HEK293 (cell line): ENCODE measurements at regions not wholly inside any gene's neighbourhood (a gene's known extent, or its start where the extent isn't known, plus 50 kb on each side); places are given as distances from the start of the nearest gene placed in this dataset.

ENCODE experiments used
- CTCF ChIA-PET: fragments of 350-600 bp; formaldehyde crosslinking; extraction: SDS; loops from one replicate; lab custom pipeline; 2021; ENCODE audit warnings: antibody characterized with exemption; lab: Yijun Ruan, JAX
- POLR2A ChIA-PET: fragments of 300-600 bp; formaldehyde crosslinking; extraction: SDS; loops from one replicate; lab custom pipeline; 2020; ENCODE audit warnings: antibody characterized with exemption, inconsistent platforms; lab: Yijun Ruan, JAX
- H3K27ac ChIP-seq: fragments of 200-500 bp; sonication (Bioruptor generic); 2 replicates; pipeline ENCODE4 v1.5.1; 2014; ENCODE audit warnings: low read depth, low read length, control low read depth, inconsistent platforms; ENCODE audit errors: extremely low read depth
- H3K36me3 ChIP-seq, 2 experiments: fragments of 200-500 bp in 1 of 2; sonication (Bioruptor generic) in 1 of 2; 1 replicate in 1 of 2; 2 replicates in 1 of 2; pipeline ENCODE4 v1.5.1; 2014 to 2017; ENCODE audit warnings: inconsistent platforms in 2 of 2, low read length in 2 of 2; ENCODE audit not compliant: control insufficient read depth in 2 of 2, insufficient read depth in 1 of 2
- H3K4me1 ChIP-seq: fragments of 200-500 bp; sonication (Bioruptor generic); 2 replicates; pipeline ENCODE4 v1.5.1; 2014; ENCODE audit warnings: mild to moderate bottlenecking, low read length, inconsistent platforms; ENCODE audit not compliant: control insufficient read depth, insufficient read depth
- H3K4me3 ChIP-seq: 2 replicates; pipeline ENCODE4 v1.5.1; 2011; ENCODE audit warnings: low read depth, mild to moderate bottlenecking, control low read depth, low read length, moderate library complexity
- H3K9me3 ChIP-seq: fragments of 200-500 bp; sonication (Bioruptor generic); 2 replicates; pipeline ENCODE4 v1.5.1; 2014; ENCODE audit warnings: low read depth, low read length, inconsistent platforms; ENCODE audit not compliant: control insufficient read depth, insufficient read depth
- AEBP2 ChIP-seq: fragments of 450-650 bp; formaldehyde crosslinking; IDR thresholded peaks from 2 replicates; pipeline ENCODE4 v1.5.1; 2016; ENCODE audit warnings: missing biosample characterization, missing genetic modification characterization, borderline replicate concordance
- BCL6B ChIP-seq: fragments of 450-650 bp; formaldehyde crosslinking; IDR thresholded peaks from 2 replicates; pipeline ENCODE4 v1.5.1; 2017; ENCODE audit warnings: missing biosample characterization, missing genetic modification characterization
- HOXC10 ChIP-seq: sonication (generic); formaldehyde crosslinking; IDR thresholded peaks from 2 replicates; pipeline ENCODE4 v1.8.1; 2023; ENCODE audit warnings: mild to moderate bottlenecking, missing genetic modification reagents
- KLF17 ChIP-seq: fragments of 450-650 bp; formaldehyde crosslinking; IDR thresholded peaks from 2 replicates; pipeline ENCODE4 v1.5.1; 2016; ENCODE audit warnings: missing biosample characterization, missing genetic modification characterization
- MYNN ChIP-seq: fragments of 450-650 bp; formaldehyde crosslinking; IDR thresholded peaks from 2 replicates; pipeline ENCODE4 v1.5.1; 2016; ENCODE audit warnings: missing biosample characterization, missing genetic modification characterization, borderline replicate concordance
- PRDM1 ChIP-seq: fragments of 450-650 bp; formaldehyde crosslinking; IDR thresholded peaks from 2 replicates; pipeline ENCODE4; 2016; ENCODE audit warnings: missing biosample characterization, missing genetic modification characterization
- REST ChIP-seq: fragments of 450-650 bp; formaldehyde crosslinking; IDR thresholded peaks from 2 replicates; pipeline ENCODE4 v1.5.1; 2016; ENCODE audit warnings: missing biosample characterization, missing genetic modification characterization
- ZBTB17 ChIP-seq: fragments of 450-650 bp; formaldehyde crosslinking; IDR thresholded peaks from 2 replicates; pipeline ENCODE4 v1.5.1; 2016; ENCODE audit warnings: missing biosample characterization, missing genetic modification characterization
- ZBTB49 ChIP-seq: fragments of 450-650 bp; formaldehyde crosslinking; IDR thresholded peaks from 2 replicates; pipeline ENCODE4 v1.5.1; 2016; ENCODE audit warnings: missing biosample characterization, missing genetic modification characterization, low read depth
- ZBTB8A ChIP-seq: fragments of 450-650 bp; formaldehyde crosslinking; IDR thresholded peaks from 2 replicates; pipeline ENCODE4 v1.5.1; 2016; ENCODE audit warnings: missing biosample characterization, missing genetic modification characterization
- ZFP37 ChIP-seq: fragments of 450-650 bp; formaldehyde crosslinking; IDR thresholded peaks from 2 replicates; pipeline ENCODE4 v1.5.1; 2016; ENCODE audit warnings: missing biosample characterization, missing genetic modification characterization
- ZFP69B ChIP-seq: fragments of 450-650 bp; formaldehyde crosslinking; IDR thresholded peaks from 2 replicates; pipeline ENCODE4 v1.5.1; 2016; ENCODE audit warnings: missing biosample characterization, missing genetic modification characterization
- ZNF2 ChIP-seq: fragments of 450-650 bp; formaldehyde crosslinking; IDR thresholded peaks from 2 replicates; pipeline ENCODE4 v1.5.1; 2016; ENCODE audit warnings: missing biosample characterization, missing genetic modification characterization
- ZNF24 ChIP-seq: fragments of 450-650 bp; formaldehyde crosslinking; IDR thresholded peaks from 2 replicates; pipeline ENCODE4 v1.5.1; 2016; ENCODE audit warnings: missing biosample characterization, missing genetic modification characterization
- ZNF311 ChIP-seq: fragments of 450-650 bp; formaldehyde crosslinking; IDR thresholded peaks from 2 replicates; pipeline ENCODE4 v1.5.1; 2017; ENCODE audit warnings: missing biosample characterization, missing genetic modification characterization, borderline replicate concordance
- ZNF350 ChIP-seq: fragments of 450-650 bp; formaldehyde crosslinking; IDR thresholded peaks from 2 replicates; pipeline ENCODE4 v1.5.0; 2017; ENCODE audit warnings: missing biosample characterization, mild to moderate bottlenecking, missing genetic modification characterization
- ZNF449 ChIP-seq: fragments of 450-650 bp; formaldehyde crosslinking; IDR thresholded peaks from 2 replicates; pipeline ENCODE4 v1.5.1; 2017; ENCODE audit warnings: missing biosample characterization, mild to moderate bottlenecking, missing genetic modification characterization, moderate library complexity
- ZNF48 ChIP-seq: fragments of 450-650 bp; formaldehyde crosslinking; IDR thresholded peaks from 2 replicates; pipeline ENCODE4 v1.5.1; 2016; ENCODE audit warnings: missing biosample characterization, missing genetic modification characterization
- ZNF510 ChIP-seq: fragments of 450-650 bp; formaldehyde crosslinking; IDR thresholded peaks from 2 replicates; pipeline ENCODE4 v1.5.1; 2018; ENCODE audit warnings: mild to moderate bottlenecking, missing genetic modification characterization, missing biosample characterization; ENCODE audit not compliant: insufficient replicate concordance
- ZNF600 ChIP-seq: fragments of 450-650 bp; formaldehyde crosslinking; IDR thresholded peaks from 2 replicates; pipeline ENCODE4 v1.5.1; 2016; ENCODE audit warnings: missing biosample characterization, missing genetic modification characterization
- ZNF621 ChIP-seq: fragments of 450-650 bp; formaldehyde crosslinking; IDR thresholded peaks from 2 replicates; pipeline ENCODE4 v1.5.1; 2017; ENCODE audit warnings: missing biosample characterization, missing genetic modification characterization
- ZNF701 ChIP-seq: fragments of 450-650 bp; formaldehyde crosslinking; IDR thresholded peaks from 2 replicates; pipeline ENCODE4 v1.5.1; 2016; ENCODE audit warnings: missing biosample characterization, missing genetic modification characterization
- ZSCAN23 ChIP-seq: fragments of 450-650 bp; formaldehyde crosslinking; IDR thresholded peaks from 2 replicates; pipeline ENCODE4 v1.5.1; 2016; ENCODE audit warnings: missing biosample characterization, missing genetic modification characterization
- ZXDB ChIP-seq: fragments of 450-650 bp; formaldehyde crosslinking; IDR thresholded peaks from 2 replicates; pipeline ENCODE4 v1.5.1; 2016; ENCODE audit warnings: missing biosample characterization, missing genetic modification characterization

- Histone ChIP-seq H3K9me3 (no peaks in the 10 kb centered on the region), H3K27ac (no peak overlapping the region), H3K36me3 (no peaks in the 10 kb centered on the region), H3K4me3 (no peak overlapping the region), H3K4me1 (no peaks in the 10 kb centered on the region)
- TF ChIP-seq ZNF449 (tag by site-specific recombination), result no peak
- no peak for TF ChIP-seq ZNF350 (tag by site-specific recombination)
- no peak for TF ChIP-seq ZNF701 (tag by site-specific recombination)
- TF ChIP-seq ZFP69B, result no peak
- TF ChIP-seq ZNF510 (tag by site-specific recombination), result no peak
- TF ChIP-seq ZNF621 (tag by site-specific recombination), result no peak
- no peak for TF ChIP-seq ZNF2 (tag by site-specific recombination)
- TF ChIP-seq PRDM1 (tag by site-specific recombination), result no peak
- no peak for TF ChIP-seq AEBP2 (tag by site-specific recombination)
- no peak for TF ChIP-seq KLF17 (tag by site-specific recombination)
- TF ChIP-seq ZNF48, result no peak
- TF ChIP-seq ZXDB, result no peak
- TF ChIP-seq BCL6B (tag by site-specific recombination), result no peak
- no peak for TF ChIP-seq HOXC10
- CTCF ChIA-PET, result interaction anchor here (0.6 kb wide), 1 partner anchor 437 kb away, joined by 3 read pairs; no protein-coding TSS in a partner anchor
- POLR2A ChIA-PET, result no interaction called here
Measured at GRCh38 chr6:165040440-165040839, 269.0 kb downstream of the C6orf118 start.

- no peaks in the 10 kb centered on the region for H3K4me1 ChIP-seq
- no peak overlapping the region for H3K27ac ChIP-seq
- no peak overlapping the region for H3K4me3 ChIP-seq
- H3K9me3 ChIP-seq, result no peaks in the 10 kb centered on the region
- ChIA-PET POLR2A (no interaction called here), CTCF (no interaction called here)
- no peaks in the 10 kb centered on the region for H3K36me3 ChIP-seq
- TF ChIP-seq ZSCAN23 (no peak), ZNF24 (tag by site-specific recombination) (no peak), ZNF311 (tag by site-specific recombination) (no peak), ZBTB17 (tag by site-specific recombination) (no peak), ZBTB8A (tag by site-specific recombination) (no peak), BCL6B (tag by site-specific recombination) (no peak), MYNN (tag by site-specific recombination) (no peak), ZBTB49 (no peak), ZNF600 (tag by site-specific recombination) (no peak), REST (tag by site-specific recombination) (no peak), ZFP37 (no peak)
Measured at GRCh38 chr6:165034271-165034741, 275.1 kb downstream of the C6orf118 start.
